ENCODE measurements at regions not wholly inside any gene's neighbourhood (a gene's known extent, or its start where the extent isn't known, plus 50 kb on each side); places are given as distances from the start of the nearest gene placed in this dataset.

DNA sequence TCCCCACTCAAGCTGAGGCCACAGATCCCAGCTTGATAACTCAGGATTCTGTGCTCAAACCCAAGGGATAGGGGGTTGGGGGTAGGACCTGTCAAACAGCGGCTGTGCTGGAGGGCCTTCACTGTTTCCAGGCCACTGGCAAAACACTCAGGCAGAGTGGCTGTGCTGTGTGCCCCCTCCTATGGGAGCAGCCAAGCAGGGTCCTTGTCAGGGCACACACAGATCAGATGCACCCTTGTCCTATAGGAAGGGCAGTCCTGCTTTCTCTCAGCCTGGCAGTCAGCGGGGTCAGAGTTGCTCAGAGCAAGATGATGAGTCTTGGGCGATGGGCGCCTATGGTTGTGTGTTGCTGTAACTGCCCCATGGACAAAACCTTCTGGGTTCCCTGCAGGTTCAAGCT, 554.8 kb downstream of the TBC1D32 start:
- Histone ChIP-seq H3K27me3 (no peaks in the 10 kb centered on the region), H3K4me3 (no peak overlapping the region), H3K9me3 (no peaks in the 10 kb centered on the region), H3K27ac (no peak overlapping the region), H3K36me3 (replicated peaks in 1 of 2; ENCODE audit: insufficient read depth in 1 of 2, low read depth in 2 of 2) (no peaks in the 10 kb centered on the region), H3K4me1 (no peaks in the 10 kb centered on the region)
- TF ChIP-seq, protein P1, sequence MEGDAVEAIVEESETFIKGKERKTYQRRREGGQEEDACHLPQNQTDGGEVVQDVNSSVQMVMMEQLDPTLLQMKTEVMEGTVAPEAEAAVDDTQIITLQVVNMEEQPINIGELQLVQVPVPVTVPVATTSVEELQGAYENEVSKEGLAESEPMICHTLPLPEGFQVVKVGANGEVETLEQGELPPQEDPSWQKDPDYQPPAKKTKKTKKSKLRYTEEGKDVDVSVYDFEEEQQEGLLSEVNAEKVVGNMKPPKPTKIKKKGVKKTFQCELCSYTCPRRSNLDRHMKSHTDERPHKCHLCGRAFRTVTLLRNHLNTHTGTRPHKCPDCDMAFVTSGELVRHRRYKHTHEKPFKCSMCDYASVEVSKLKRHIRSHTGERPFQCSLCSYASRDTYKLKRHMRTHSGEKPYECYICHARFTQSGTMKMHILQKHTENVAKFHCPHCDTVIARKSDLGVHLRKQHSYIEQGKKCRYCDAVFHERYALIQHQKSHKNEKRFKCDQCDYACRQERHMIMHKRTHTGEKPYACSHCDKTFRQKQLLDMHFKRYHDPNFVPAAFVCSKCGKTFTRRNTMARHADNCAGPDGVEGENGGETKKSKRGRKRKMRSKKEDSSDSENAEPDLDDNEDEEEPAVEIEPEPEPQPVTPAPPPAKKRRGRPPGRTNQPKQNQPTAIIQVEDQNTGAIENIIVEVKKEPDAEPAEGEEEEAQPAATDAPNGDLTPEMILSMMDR (IDR thresholded peaks at IDR 0.05) = no peak
- no peak for TF ChIP-seq POLR2A (IDR thresholded peaks at IDR 0.05)
- ATAC-seq = no peak
- intact Hi-C loops (cut with DNase I) = no loop called here
- DNase-seq = no peak
- WGBS, 2 donors = 82 to 88% methylated on average over 1 to 4 of the region's 4 CpGs

DNA sequence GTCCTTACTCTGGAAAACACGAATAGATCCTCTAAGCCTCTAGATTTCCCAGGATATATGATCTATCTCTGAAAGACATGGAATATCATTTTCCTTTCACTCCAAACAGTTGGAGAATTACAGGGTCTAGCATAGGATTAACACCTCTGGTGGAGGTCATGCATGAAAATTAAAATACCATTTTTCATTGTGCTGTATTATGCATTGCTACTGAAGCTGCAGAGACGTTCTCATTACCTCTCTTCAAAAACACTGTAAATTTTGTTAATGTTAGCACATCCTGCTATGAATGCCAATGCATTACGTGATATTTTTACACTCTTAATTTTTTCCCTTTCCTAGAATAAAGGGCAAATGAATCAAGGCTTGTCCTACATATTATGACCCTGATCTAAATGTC, 558.6 kb downstream of the TBC1D32 start:
- no peaks in the 10 kb centered on the region for H3K9me3 ChIP-seq
- 66 to 76% methylated on average over 3 of the region's 3 CpGs for WGBS, 2 donors
- no peak overlapping the region for H3K27ac ChIP-seq
- no peaks in the 10 kb centered on the region for H3K27me3 ChIP-seq
- ATAC-seq (no peak), DNase-seq (no peak)
- no peaks in the 10 kb centered on the region for H3K4me1 ChIP-seq
- intact Hi-C loops (cut with DNase I) = no loop called here
- H3K36me3 ChIP-seq (replicated peaks in 1 of 2; ENCODE audit: insufficient read depth in 1 of 2, low read depth in 2 of 2) = no peaks in the 10 kb centered on the region
- H3K4me3 ChIP-seq = no peak overlapping the region
- TF ChIP-seq, protein P1 (IDR thresholded peaks at IDR 0.05) = no peak
- TF ChIP-seq POLR2A (IDR thresholded peaks at IDR 0.05) = no peak

DNA sequence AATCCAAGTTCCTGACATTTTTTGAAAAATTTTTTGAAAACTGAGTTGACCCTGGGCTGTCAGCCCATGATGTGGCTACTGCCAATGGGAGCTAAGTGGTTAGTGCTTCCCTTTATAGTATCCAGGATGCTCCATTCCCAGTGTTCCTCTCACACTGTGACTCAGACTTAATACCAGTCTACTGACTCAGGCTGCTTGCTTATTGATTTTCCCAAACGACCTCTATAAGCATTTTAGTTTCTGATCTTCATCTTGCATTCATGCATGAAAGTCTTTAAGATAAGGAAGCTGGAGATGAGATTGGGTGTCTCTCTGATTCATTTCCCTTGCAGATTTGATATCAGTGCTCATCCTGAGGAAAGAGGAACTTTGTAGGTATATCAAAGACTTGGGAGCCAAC, 560.0 kb downstream of the TBC1D32 start:
- H3K36me3 ChIP-seq (replicated peaks in 1 of 2; ENCODE audit: insufficient read depth in 1 of 2, low read depth in 2 of 2) = no peaks in the 10 kb centered on the region
- DNase-seq (no peak), ATAC-seq (no peak)
- H3K27me3 ChIP-seq = no peaks in the 10 kb centered on the region
- TF ChIP-seq, protein P1 (IDR thresholded peaks at IDR 0.05) = no peak
- H3K4me3 ChIP-seq = no peak overlapping the region
- no peak overlapping the region for H3K27ac ChIP-seq
- WGBS, 2 donors = 6 to 28% methylated on average over 1 of the region's 1 CpG
- H3K4me1 ChIP-seq = no peaks in the 10 kb centered on the region
- H3K9me3 ChIP-seq = no peaks in the 10 kb centered on the region
- intact Hi-C loops (cut with DNase I) = no loop called here

DNA sequence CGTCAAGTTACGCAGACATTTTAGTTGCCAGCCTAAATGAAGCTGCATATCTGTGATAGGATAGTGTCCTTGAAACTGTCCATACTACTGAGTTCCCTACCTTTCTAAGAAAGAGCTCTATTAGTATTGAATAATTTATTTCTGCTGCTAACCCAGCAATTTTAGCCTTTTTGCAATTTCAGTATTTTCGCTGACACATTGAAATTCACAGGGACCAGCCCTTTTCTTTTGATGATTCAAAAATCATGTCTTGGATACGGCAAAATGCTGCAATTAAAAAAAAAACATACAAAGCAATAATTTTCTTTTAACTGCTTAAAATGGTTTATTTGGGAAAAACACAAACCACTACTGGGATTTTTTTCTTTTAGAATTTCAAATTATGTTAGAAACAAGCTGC, 563.3 kb downstream of the TBC1D32 start:
- TF ChIP-seq, protein P1 (IDR thresholded peaks at IDR 0.05) = no peak
- no peak for TF ChIP-seq POLR2A (IDR thresholded peaks at IDR 0.05)
- H3K27me3 ChIP-seq = no peaks in the 10 kb centered on the region
- no peak overlapping the region for H3K27ac ChIP-seq
- ATAC-seq (no peak), DNase-seq (no peak)
- no peaks in the 10 kb centered on the region for H3K9me3 ChIP-seq
- H3K36me3 ChIP-seq (replicated peaks in 1 of 2; ENCODE audit: insufficient read depth in 1 of 2, low read depth in 2 of 2) = no peaks in the 10 kb centered on the region
- WGBS, 2 donors = 88 to 90% methylated on average over 4 of the region's 4 CpGs
- H3K4me3 ChIP-seq = no peak overlapping the region
- intact Hi-C loops (cut with DNase I) = no loop called here
- H3K4me1 ChIP-seq = no peaks in the 10 kb centered on the region

DNA sequence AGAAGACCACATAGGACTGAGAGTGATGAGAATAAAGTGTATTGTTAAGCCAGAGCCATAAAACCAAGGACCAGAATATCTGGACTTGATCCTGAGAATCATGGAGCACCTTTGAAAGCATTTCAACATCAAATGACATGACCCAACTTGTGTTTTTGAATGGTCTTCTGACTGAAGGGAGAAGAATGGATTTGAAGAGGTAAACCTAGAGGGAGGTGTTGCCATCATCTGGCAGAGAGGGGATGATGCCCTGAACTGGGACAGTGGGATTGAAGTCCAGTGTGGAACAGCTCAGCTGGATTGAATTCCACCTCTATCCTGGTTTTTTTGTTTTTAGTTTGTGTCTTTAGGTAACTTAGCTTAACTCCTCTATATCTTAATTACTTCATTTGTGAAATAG, 570.0 kb downstream of the TBC1D32 start:
- Histone ChIP-seq H3K4me3 (no peak overlapping the region), H3K9me3 (no peaks in the 10 kb centered on the region), H3K36me3 (replicated peaks in 1 of 2; ENCODE audit: insufficient read depth in 1 of 2, low read depth in 2 of 2) (no peaks in the 10 kb centered on the region), H3K4me1 (no peaks in the 10 kb centered on the region), H3K27me3 (no peaks in the 10 kb centered on the region), H3K27ac (no peak overlapping the region)
- intact Hi-C loops (cut with DNase I) = no loop called here
- TF ChIP-seq POLR2A (IDR thresholded peaks at IDR 0.05) = no peak
- TF ChIP-seq, protein P1 (IDR thresholded peaks at IDR 0.05) = no peak
- ATAC-seq (no peak), DNase-seq (no peak)

All from body of pancreas (tissue), 4 donors.